ENCODE measurements at regions not wholly inside any gene's neighbourhood (a gene's known extent, or its start where the extent isn't known, plus 50 kb on each side); places are given as distances from the start of the nearest gene placed in this dataset.
A peak's percentile ranks its signal among the peaks of the same experiment; 100 is the strongest.

- peaks cover 0 to 3% of the 10 kb centered on the region in 2 donors for H3K9me3 ChIP-seq (ENCODE audit: control insufficient read depth in 1 of 2, low read length in 2 of 2)
- no peak overlapping the region for H3K4me3 ChIP-seq (ENCODE audit: low read depth in 1 of 2, low read length in 2 of 2)
- no peaks in the 10 kb centered on the region for H3K27me3 ChIP-seq (ENCODE audit: control insufficient read depth in 1 of 2, insufficient read depth in 2 of 2, low read length in 2 of 2)
- no peak overlapping the region for H3K27ac ChIP-seq (ENCODE audit: low read depth, low read length)
- no peaks in the 10 kb centered on the region for H3K4me1 ChIP-seq (ENCODE audit: control insufficient read depth in 1 of 2, insufficient read depth in 2 of 2, low read length in 2 of 2)
- no peaks in the 10 kb centered on the region for H3K36me3 ChIP-seq (ENCODE audit: control insufficient read depth in 1 of 2, insufficient read depth in 2 of 2, low read length in 2 of 2)
- H3K9ac ChIP-seq (ENCODE audit: low read depth in 1 of 2, low read length in 2 of 2) = no peak overlapping the region
Measured at GRCh38 chr3:194977356-194977755, 291.7 kb downstream of the FAM43A start.

GRCh38 chr3:194979173-194979572, 291.8 kb downstream of the XXYLT1 start:
- Histone ChIP-seq H3K27ac (ENCODE audit: low read depth, low read length) (no peak overlapping the region), H3K4me1 (ENCODE audit: control insufficient read depth in 1 of 2, insufficient read depth in 2 of 2, low read length in 2 of 2) (no peaks in the 10 kb centered on the region), H3K36me3 (ENCODE audit: control insufficient read depth in 1 of 2, insufficient read depth in 2 of 2, low read length in 2 of 2) (no peaks in the 10 kb centered on the region), H3K9ac (ENCODE audit: low read depth in 1 of 2, low read length in 2 of 2) (no peak overlapping the region), H3K27me3 (ENCODE audit: control insufficient read depth in 1 of 2, insufficient read depth in 2 of 2, low read length in 2 of 2) (no peaks in the 10 kb centered on the region), H3K4me3 (ENCODE audit: low read depth in 1 of 2, low read length in 2 of 2) (no peak overlapping the region), H3K9me3 (ENCODE audit: control insufficient read depth in 1 of 2, low read length in 2 of 2) (peaks cover 0 to 3% of the 10 kb centered on the region in 2 donors)

GRCh38 chr3:194982472-194982871, 288.5 kb downstream of the XXYLT1 start:
- peaks cover 0 to 3% of the 10 kb centered on the region in 2 donors for H3K9me3 ChIP-seq (ENCODE audit: control insufficient read depth in 1 of 2, low read length in 2 of 2)
- H3K27ac ChIP-seq (ENCODE audit: low read depth, low read length) = no peak overlapping the region
- no peaks in the 10 kb centered on the region for H3K36me3 ChIP-seq (ENCODE audit: control insufficient read depth in 1 of 2, insufficient read depth in 2 of 2, low read length in 2 of 2)
- H3K4me3 ChIP-seq (ENCODE audit: low read depth in 1 of 2, low read length in 2 of 2) = no peak overlapping the region
- H3K27me3 ChIP-seq (ENCODE audit: control insufficient read depth in 1 of 2, insufficient read depth in 2 of 2, low read length in 2 of 2) = no peaks in the 10 kb centered on the region
- peaks cover 5 to 14% of the 10 kb centered on the region in 2 donors for H3K4me1 ChIP-seq (ENCODE audit: control insufficient read depth in 1 of 2, insufficient read depth in 2 of 2, low read length in 2 of 2)
- H3K9ac ChIP-seq (ENCODE audit: low read depth in 1 of 2, low read length in 2 of 2) = no peak overlapping the region

DNA sequence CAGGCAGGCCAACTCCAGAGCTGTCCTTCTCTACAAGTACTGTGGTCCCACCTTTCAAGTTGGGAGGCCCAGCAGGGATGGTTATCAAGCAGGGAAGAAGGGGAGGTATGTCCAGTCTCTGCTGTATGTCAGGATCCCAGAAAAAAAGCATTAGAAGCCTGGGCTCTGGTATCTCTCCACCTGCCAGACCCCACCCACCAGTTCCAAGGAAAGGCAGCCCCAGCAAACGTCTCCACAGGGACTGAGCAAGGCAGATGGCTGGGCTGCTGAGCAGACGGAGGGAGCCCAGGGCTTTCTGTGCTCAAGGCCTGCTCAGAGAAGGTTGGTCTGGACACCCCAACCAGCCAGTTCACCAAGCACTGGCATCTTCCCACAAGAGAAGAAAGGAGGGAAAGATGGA, 287.8 kb downstream of the XXYLT1 start:
- no peak overlapping the region for H3K27ac ChIP-seq (ENCODE audit: low read depth, low read length)
- no peaks in the 10 kb centered on the region for H3K36me3 ChIP-seq (ENCODE audit: control insufficient read depth in 1 of 2, insufficient read depth in 2 of 2, low read length in 2 of 2)
- H3K9me3 ChIP-seq (ENCODE audit: control insufficient read depth in 1 of 2, low read length in 2 of 2) = peaks cover 0 to 3% of the 10 kb centered on the region in 2 donors
- H3K4me3 ChIP-seq (ENCODE audit: low read depth in 1 of 2, low read length in 2 of 2) = no peak overlapping the region
- H3K4me1 ChIP-seq (ENCODE audit: control insufficient read depth in 1 of 2, insufficient read depth in 2 of 2, low read length in 2 of 2) = peaks cover 5 to 14% of the 10 kb centered on the region in 2 donors
- no peaks in the 10 kb centered on the region for H3K27me3 ChIP-seq (ENCODE audit: control insufficient read depth in 1 of 2, insufficient read depth in 2 of 2, low read length in 2 of 2)
- H3K9ac ChIP-seq (ENCODE audit: low read depth in 1 of 2, low read length in 2 of 2) = no peak overlapping the region

DNA sequence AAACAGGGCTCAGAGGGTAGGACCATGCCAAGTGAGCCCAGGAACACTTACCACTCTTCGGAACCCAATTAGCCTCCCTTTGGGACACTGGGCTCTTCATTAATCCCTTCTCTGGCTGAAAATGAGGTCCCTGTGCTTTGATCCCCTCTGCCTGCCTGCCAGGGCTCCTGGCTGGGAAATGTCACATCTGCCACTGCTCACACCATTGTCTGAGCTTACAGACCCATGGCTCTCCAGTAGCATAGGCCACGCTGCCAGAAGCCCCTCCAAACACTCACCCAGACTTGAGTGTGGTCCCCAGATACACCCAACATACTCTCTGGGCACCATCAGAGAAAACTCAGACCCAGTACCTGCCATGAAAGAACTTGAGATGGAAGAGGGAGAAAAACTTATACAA, 287.3 kb downstream of the XXYLT1 start:
- H3K9me3 ChIP-seq (ENCODE audit: control insufficient read depth in 1 of 2, low read length in 2 of 2) = peaks cover 0 to 3% of the 10 kb centered on the region in 2 donors
- no peak overlapping the region for H3K27ac ChIP-seq (ENCODE audit: low read depth, low read length)
- no peak overlapping the region for H3K4me3 ChIP-seq (ENCODE audit: low read depth in 1 of 2, low read length in 2 of 2)
- no peaks in the 10 kb centered on the region for H3K36me3 ChIP-seq (ENCODE audit: control insufficient read depth in 1 of 2, insufficient read depth in 2 of 2, low read length in 2 of 2)
- H3K9ac ChIP-seq (ENCODE audit: low read depth in 1 of 2, low read length in 2 of 2) = no peak overlapping the region
- H3K4me1 ChIP-seq (ENCODE audit: control insufficient read depth in 1 of 2, insufficient read depth in 2 of 2, low read length in 2 of 2) = peaks cover 5 to 14% of the 10 kb centered on the region in 2 donors
- H3K27me3 ChIP-seq (ENCODE audit: control insufficient read depth in 1 of 2, insufficient read depth in 2 of 2, low read length in 2 of 2) = no peaks in the 10 kb centered on the region

GRCh38 chr3:194984066-194984465, 286.9 kb downstream of the XXYLT1 start:
- no peaks in the 10 kb centered on the region for H3K27me3 ChIP-seq (ENCODE audit: control insufficient read depth in 1 of 2, insufficient read depth in 2 of 2, low read length in 2 of 2)
- H3K4me3 ChIP-seq (ENCODE audit: low read depth in 1 of 2, low read length in 2 of 2) = no peak overlapping the region
- no peaks in the 10 kb centered on the region for H3K36me3 ChIP-seq (ENCODE audit: control insufficient read depth in 1 of 2, insufficient read depth in 2 of 2, low read length in 2 of 2)
- H3K9ac ChIP-seq (ENCODE audit: low read depth in 1 of 2, low read length in 2 of 2) = no peak overlapping the region
- H3K9me3 ChIP-seq (ENCODE audit: control insufficient read depth in 1 of 2, low read length in 2 of 2) = peaks cover 0 to 3% of the 10 kb centered on the region in 2 donors
- no peak overlapping the region for H3K27ac ChIP-seq (ENCODE audit: low read depth, low read length)
- H3K4me1 ChIP-seq (ENCODE audit: control insufficient read depth in 1 of 2, insufficient read depth in 2 of 2, low read length in 2 of 2) = peaks cover 5 to 14% of the 10 kb centered on the region in 2 donors

DNA sequence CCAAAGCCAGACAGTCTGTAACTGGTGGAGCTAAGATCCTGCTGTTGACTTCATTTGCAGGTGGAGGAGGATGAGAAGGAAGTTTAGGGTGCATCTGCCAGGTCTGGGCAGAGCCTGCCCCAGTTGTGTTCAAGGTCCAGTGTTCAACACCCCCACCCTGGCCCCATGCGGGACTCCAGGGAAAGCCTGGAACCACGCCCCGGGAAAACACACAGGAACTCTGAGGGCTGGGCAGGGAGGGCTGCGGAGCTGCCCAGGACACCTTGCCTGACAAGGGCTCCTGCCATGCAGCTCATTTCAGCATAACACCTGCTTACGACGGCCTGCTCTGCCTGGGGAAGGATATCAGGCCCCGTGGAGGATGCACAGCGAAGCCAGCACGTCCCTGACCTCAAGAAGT, 286.3 kb downstream of the XXYLT1 start:
- Histone ChIP-seq H3K4me1 (ENCODE audit: control insufficient read depth in 1 of 2, insufficient read depth in 2 of 2, low read length in 2 of 2) (peaks cover 5 to 14% of the 10 kb centered on the region in 2 donors), H3K36me3 (ENCODE audit: control insufficient read depth in 1 of 2, insufficient read depth in 2 of 2, low read length in 2 of 2) (no peaks in the 10 kb centered on the region), H3K9ac (ENCODE audit: low read depth in 1 of 2, low read length in 2 of 2) (no peak overlapping the region), H3K27ac (ENCODE audit: low read depth, low read length) (no peak overlapping the region), H3K27me3 (ENCODE audit: control insufficient read depth in 1 of 2, insufficient read depth in 2 of 2, low read length in 2 of 2) (no peaks in the 10 kb centered on the region), H3K4me3 (ENCODE audit: low read depth in 1 of 2, low read length in 2 of 2) (peak overlapping the region; percentile 21 to 50), H3K9me3 (ENCODE audit: control insufficient read depth in 1 of 2, low read length in 2 of 2) (peaks cover 0 to 3% of the 10 kb centered on the region in 2 donors)

DNA sequence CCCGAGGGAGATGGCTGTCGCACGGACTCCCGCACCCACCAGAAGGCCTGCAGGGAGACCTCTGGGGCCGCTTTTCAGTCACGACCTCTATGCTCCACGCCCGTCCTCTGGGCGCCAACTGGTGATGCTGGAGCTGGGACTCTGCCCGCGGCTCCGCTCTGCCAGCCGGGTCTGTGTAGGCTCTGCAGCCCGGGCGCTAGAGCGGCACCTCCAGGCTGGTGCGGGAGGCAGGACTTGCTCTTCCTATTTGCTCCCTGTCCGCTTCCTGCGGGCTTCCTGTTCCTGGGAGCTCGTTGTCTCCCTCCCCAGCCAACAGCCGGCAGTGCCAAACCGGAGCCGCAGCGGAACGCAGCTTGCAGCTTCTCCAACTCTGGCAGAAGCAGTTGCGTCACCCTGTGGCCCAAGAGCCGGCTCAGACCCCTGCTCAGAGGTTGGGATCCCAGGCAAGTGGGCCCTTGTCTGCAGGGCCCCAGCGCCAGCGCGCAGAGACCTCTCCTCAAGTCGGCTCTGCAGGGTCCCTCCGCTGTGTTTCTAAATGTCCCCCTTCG, 285.9 kb downstream of the XXYLT1 start:
- no peak overlapping the region for H3K9ac ChIP-seq (ENCODE audit: low read depth in 1 of 2, low read length in 2 of 2)
- no peaks in the 10 kb centered on the region for H3K27me3 ChIP-seq (ENCODE audit: control insufficient read depth in 1 of 2, insufficient read depth in 2 of 2, low read length in 2 of 2)
- no peak overlapping the region for H3K27ac ChIP-seq (ENCODE audit: low read depth, low read length)
- peak overlapping the region; percentile 21 to 50 for H3K4me3 ChIP-seq (ENCODE audit: low read depth in 1 of 2, low read length in 2 of 2)
- peaks cover 0 to 3% of the 10 kb centered on the region in 2 donors for H3K9me3 ChIP-seq (ENCODE audit: control insufficient read depth in 1 of 2, low read length in 2 of 2)
- no peaks in the 10 kb centered on the region for H3K36me3 ChIP-seq (ENCODE audit: control insufficient read depth in 1 of 2, insufficient read depth in 2 of 2, low read length in 2 of 2)
- H3K4me1 ChIP-seq (ENCODE audit: control insufficient read depth in 1 of 2, insufficient read depth in 2 of 2, low read length in 2 of 2) = peaks cover 5 to 14% of the 10 kb centered on the region in 2 donors

- no peak overlapping the region for H3K4me3 ChIP-seq (ENCODE audit: low read depth in 1 of 2, low read length in 2 of 2)
- H3K9me3 ChIP-seq (ENCODE audit: control insufficient read depth in 1 of 2, low read length in 2 of 2) = peaks cover 0 to 3% of the 10 kb centered on the region in 2 donors
- H3K36me3 ChIP-seq (ENCODE audit: control insufficient read depth in 1 of 2, insufficient read depth in 2 of 2, low read length in 2 of 2) = no peaks in the 10 kb centered on the region
- peaks cover 5 to 14% of the 10 kb centered on the region in 2 donors for H3K4me1 ChIP-seq (ENCODE audit: control insufficient read depth in 1 of 2, insufficient read depth in 2 of 2, low read length in 2 of 2)
- H3K27me3 ChIP-seq (ENCODE audit: control insufficient read depth in 1 of 2, insufficient read depth in 2 of 2, low read length in 2 of 2) = no peaks in the 10 kb centered on the region
- no peak overlapping the region for H3K9ac ChIP-seq (ENCODE audit: low read depth in 1 of 2, low read length in 2 of 2)
- H3K27ac ChIP-seq (ENCODE audit: low read depth, low read length) = no peak overlapping the region
Measured at GRCh38 chr3:194986208-194987043, 284.5 kb downstream of the XXYLT1 start.
